ENCODE measurements at regions not wholly inside any gene's neighbourhood (a gene's known extent, or its start where the extent isn't known, plus 50 kb on each side); places are given as distances from the start of the nearest gene placed in this dataset.

- TF ChIP-seq CHD7 (IDR thresholded peaks at IDR 0.05; ENCODE audit: insufficient replicate concordance, low read length), result no peak
Measured at GRCh38 chr4:31275906-31276305, 555.7 kb downstream of the PCDH7 start (continued).
